HG03097 (cell line): ENCODE measurements at regions not wholly inside any gene's neighbourhood (a gene's known extent, or its start where the extent isn't known, plus 50 kb on each side); places are given as distances from the start of the nearest gene placed in this dataset.
"Not testable (repeated sequence)": the region's sequence is repeated elsewhere in the genome, so short reads cannot be mapped to it uniquely, and the experiment has no call there.

ENCODE experiments used
- ATAC-seq: cut with Tn5 transposase; IDR thresholded peaks from one replicate; pipeline ENCODE4 v1.9.1; 2021; ENCODE audit not compliant: unreplicated experiment, low FRiP score

- ATAC-seq = not testable (repeated sequence)
Measured at GRCh38 chr21:7955358-7956073, 2565.9 kb upstream of the TPTE start.

GRCh38 chr21:7956074-7956452, 2565.3 kb upstream of the TPTE start:
- not testable (repeated sequence) for ATAC-seq

GRCh38 chr21:7956998-7957712, 2564.2 kb upstream of the TPTE start:
- not testable (repeated sequence) for ATAC-seq

- no peak for ATAC-seq
Measured at GRCh38 chr21:7957713-7958064, 2563.7 kb upstream of the TPTE start.
